Right renal pelvis (tissue), 4 donors: ENCODE measurements at regions not wholly inside any gene's neighbourhood (a gene's known extent, or its start where the extent isn't known, plus 50 kb on each side); places are given as distances from the start of the nearest gene placed in this dataset.
"Not testable (repeated sequence)": the region's sequence is repeated elsewhere in the genome, so short reads cannot be mapped to it uniquely, and the experiment has no call there.

Experiments
- DNase-seq, 4 donors: peaks; one replicate each; pipeline ENCODE4 v3.0.0-alpha.2; 2013; ENCODE audit warnings: low read depth in 4 of 4, low spot score in 3 of 4, missing footprints in 1 of 4

- no peak for DNase-seq
These were observed 843.0 kb downstream of the METTL15 start for GRCh38 chr11:28951191-28951590.

GRCh38 chr11:28939381-28939780 lies 831.2 kb downstream of the METTL15 start:
- no peak for DNase-seq

- no peak for DNase-seq
These were observed 829.9 kb downstream of the METTL15 start for GRCh38 chr11:28938091-28938490.

GRCh38 chr11:28932940-28933339 lies 824.8 kb downstream of the METTL15 start:
- no peak for DNase-seq

GRCh38 chr11:28924004-28924403 lies 815.8 kb downstream of the METTL15 start:
- DNase-seq, result no peak

GRCh38 chr11:28922386-28922981 lies 814.3 kb downstream of the METTL15 start:
- DNase-seq, result no peak

GRCh38 chr11:28919194-28919593 lies 811.0 kb downstream of the METTL15 start:
- no peak for DNase-seq

- no peak for DNase-seq
These were observed 805.7 kb downstream of the METTL15 start for GRCh38 chr11:28913883-28914282.

- no peak for DNase-seq
These were observed 803.6 kb downstream of the METTL15 start for GRCh38 chr11:28911829-28912228.

- DNase-seq, result no peak
These were observed 802.7 kb downstream of the METTL15 start for GRCh38 chr11:28910926-28911325.

GRCh38 chr11:28903716-28904115 lies 795.5 kb downstream of the METTL15 start:
- no peak for DNase-seq

- DNase-seq, result no peak
These were observed 792.2 kb downstream of the METTL15 start for GRCh38 chr11:28900427-28900826.

- no peak for DNase-seq
These were observed 791.5 kb downstream of the METTL15 start for GRCh38 chr11:28899706-28900105.

- not testable (repeated sequence) for DNase-seq
These were observed 782.4 kb downstream of the METTL15 start for GRCh38 chr11:28890601-28891040.

GRCh38 chr11:28887681-28888080 lies 779.5 kb downstream of the METTL15 start:
- no peak for DNase-seq

- DNase-seq, result no peak
These were observed 771.7 kb downstream of the METTL15 start for GRCh38 chr11:28879869-28880268.

GRCh38 chr11:28878025-28878424 lies 769.8 kb downstream of the METTL15 start:
- no peak for DNase-seq

GRCh38 chr11:28877340-28877739 lies 769.2 kb downstream of the METTL15 start:
- no peak for DNase-seq

- DNase-seq, result no peak
These were observed 766.5 kb downstream of the METTL15 start for GRCh38 chr11:28874706-28875105.

GRCh38 chr11:28871090-28871489 lies 762.9 kb downstream of the METTL15 start:
- DNase-seq, result no peak

- DNase-seq, result no peak
These were observed 755.2 kb downstream of the METTL15 start for GRCh38 chr11:28863422-28863821.

- no peak for DNase-seq
These were observed 752.7 kb downstream of the METTL15 start for GRCh38 chr11:28860893-28861292.

- DNase-seq, result no peak
These were observed 749.9 kb downstream of the METTL15 start for GRCh38 chr11:28858076-28858475.
